ENCODE measurements at regions not wholly inside any gene's neighbourhood (a gene's known extent, or its start where the extent isn't known, plus 50 kb on each side); places are given as distances from the start of the nearest gene placed in this dataset.
"Not testable (repeated sequence)": the region's sequence is repeated elsewhere in the genome, so short reads cannot be mapped to it uniquely, and the experiment has no call there.

DNA sequence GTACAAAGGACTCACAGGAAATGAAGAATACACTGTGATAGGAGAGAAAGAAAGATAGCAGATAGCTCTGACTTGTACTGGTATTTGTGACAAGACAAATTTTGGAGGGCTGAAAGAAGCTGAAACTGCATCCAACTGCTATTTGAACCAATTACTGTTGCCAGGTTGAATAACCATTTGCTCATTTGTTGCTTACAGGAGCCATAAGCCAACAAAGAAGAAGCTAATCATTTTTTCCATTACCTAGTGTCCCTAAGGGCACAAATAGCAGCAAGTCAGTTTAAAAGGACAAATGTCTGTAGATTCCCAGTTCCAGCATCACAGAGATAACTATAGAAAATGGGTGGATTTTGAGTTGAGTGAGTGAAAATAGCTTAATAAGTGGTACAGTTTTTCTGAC lies 376.9 kb upstream of the ARPP21 start:
- Histone ChIP-seq H3K27me3 (no peaks in the 10 kb centered on the region), H3K36me3 (no peaks in the 10 kb centered on the region), H3K4me1 (no peaks in the 10 kb centered on the region), H3K9me3 (peaks cover 0 to 8% of the 10 kb centered on the region in 2 donors), H3K4me3 (no peak overlapping the region), H3K27ac (no peak overlapping the region)
- TF ChIP-seq, protein P1, sequence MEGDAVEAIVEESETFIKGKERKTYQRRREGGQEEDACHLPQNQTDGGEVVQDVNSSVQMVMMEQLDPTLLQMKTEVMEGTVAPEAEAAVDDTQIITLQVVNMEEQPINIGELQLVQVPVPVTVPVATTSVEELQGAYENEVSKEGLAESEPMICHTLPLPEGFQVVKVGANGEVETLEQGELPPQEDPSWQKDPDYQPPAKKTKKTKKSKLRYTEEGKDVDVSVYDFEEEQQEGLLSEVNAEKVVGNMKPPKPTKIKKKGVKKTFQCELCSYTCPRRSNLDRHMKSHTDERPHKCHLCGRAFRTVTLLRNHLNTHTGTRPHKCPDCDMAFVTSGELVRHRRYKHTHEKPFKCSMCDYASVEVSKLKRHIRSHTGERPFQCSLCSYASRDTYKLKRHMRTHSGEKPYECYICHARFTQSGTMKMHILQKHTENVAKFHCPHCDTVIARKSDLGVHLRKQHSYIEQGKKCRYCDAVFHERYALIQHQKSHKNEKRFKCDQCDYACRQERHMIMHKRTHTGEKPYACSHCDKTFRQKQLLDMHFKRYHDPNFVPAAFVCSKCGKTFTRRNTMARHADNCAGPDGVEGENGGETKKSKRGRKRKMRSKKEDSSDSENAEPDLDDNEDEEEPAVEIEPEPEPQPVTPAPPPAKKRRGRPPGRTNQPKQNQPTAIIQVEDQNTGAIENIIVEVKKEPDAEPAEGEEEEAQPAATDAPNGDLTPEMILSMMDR (IDR thresholded peaks at IDR 0.05) = no peak
- DNase-seq = no peak
- ATAC-seq = no peak
- intact Hi-C loops (cut with DNase I) = no loop called here

DNA sequence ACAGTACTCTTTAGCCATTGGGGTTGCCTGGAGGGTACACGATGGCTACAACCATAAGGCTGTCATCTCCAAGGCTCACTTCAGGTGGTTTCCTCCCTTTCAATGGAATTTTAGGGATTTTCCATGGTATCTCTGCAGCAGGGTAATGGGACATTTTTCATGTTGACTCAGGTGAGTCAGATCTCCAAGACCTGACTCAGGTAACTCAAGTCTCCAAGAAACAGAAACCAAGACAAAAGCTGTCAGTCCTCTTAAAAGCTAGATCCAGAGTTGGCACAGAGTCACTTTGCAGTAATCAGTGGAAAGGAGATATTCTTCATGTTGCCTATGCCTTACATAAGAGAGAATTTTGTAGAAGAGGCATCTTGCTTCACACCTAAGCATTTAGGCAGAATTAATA lies 375.8 kb upstream of the ARPP21 start:
- Histone ChIP-seq H3K9me3 (peaks cover 0 to 8% of the 10 kb centered on the region in 2 donors), H3K27me3 (no peaks in the 10 kb centered on the region), H3K4me3 (no peak overlapping the region), H3K27ac (no peak overlapping the region), H3K4me1 (no peaks in the 10 kb centered on the region), H3K36me3 (no peaks in the 10 kb centered on the region)
- DNase-seq = no peak
- TF ChIP-seq, protein P1 (IDR thresholded peaks at IDR 0.05) = no peak
- intact Hi-C loops (cut with DNase I) = no loop called here
- ATAC-seq = no peak

DNA sequence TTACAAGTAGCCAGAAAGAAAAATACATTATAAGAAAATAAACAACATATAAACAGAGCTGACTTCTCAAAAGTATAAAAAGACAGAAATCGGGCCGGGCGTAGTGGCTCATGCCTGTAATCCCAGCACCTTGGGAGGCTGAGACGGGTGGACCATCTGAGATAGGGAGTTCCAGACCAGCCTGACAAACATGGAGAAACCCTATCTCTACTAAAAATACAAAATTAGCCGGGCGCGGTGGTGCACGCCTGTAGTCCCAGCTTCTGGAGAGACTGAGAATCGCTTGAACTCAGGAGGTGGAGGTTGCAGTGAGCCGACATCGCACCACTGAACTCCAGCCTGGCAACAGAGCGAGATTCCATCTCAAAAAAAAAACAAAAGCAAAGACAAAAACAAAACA lies 373.3 kb upstream of the ARPP21 start:
- ATAC-seq, H3K4me1 ChIP-seq: not testable (repeated sequence)

DNA sequence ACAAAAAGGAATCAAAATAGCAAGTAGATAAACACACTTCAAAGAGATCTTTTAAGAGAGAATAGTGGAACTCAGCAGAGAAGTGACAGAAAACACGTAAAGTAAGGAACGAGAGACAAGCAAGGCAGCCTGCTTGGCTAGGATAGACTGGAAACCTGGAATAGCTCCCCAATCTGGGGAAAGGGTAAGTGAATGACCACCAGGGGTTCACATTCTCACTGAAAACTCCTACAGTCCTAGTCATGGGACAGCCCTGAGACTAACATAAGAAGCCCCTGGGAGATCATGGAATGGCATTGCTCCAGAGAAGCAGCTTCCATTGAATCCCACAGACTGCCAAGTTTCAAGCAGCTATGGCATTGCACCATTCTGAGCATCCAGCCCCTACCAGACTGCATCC lies 363.6 kb upstream of the ARPP21 start:
- ATAC-seq = no peak
- H3K4me1 ChIP-seq = no peaks in the 10 kb centered on the region
- TF ChIP-seq, protein P1 (IDR thresholded peaks at IDR 0.05) = no peak

More for the DNA sequence above, 373.3 kb upstream of the ARPP21 start:
- H3K4me3 ChIP-seq; H3K9me3 ChIP-seq; DNase-seq; H3K27ac ChIP-seq; intact Hi-C loops (cut with DNase I); H3K36me3 ChIP-seq; H3K27me3 ChIP-seq: not testable (repeated sequence)

DNA sequence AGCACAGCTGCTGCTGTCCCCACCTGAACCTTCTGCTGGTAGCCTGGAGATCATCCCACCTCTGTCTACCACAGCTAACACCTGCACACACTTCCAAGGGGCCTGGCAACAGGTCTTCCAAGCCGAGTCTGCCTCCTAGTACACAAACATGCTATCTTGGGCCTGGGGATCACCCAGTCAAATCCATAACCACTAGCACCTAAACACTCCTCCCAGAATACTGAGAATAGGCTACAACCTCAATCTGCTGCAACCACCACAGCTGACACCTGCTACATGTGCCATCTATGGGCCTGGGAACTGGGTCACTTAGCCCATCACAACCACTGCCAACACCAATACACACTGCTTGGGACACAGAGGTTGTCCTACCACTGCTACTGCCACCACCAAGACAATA lies 362.8 kb upstream of the ARPP21 start:
- H3K27ac ChIP-seq = no peak overlapping the region
- peaks cover 0 to 45% of the 10 kb centered on the region in 2 donors for H3K9me3 ChIP-seq
- H3K27me3 ChIP-seq = no peaks in the 10 kb centered on the region
- ATAC-seq = no peak
- no peaks in the 10 kb centered on the region for H3K36me3 ChIP-seq
- DNase-seq = no peak
- intact Hi-C loops (cut with DNase I) = no loop called here
- TF ChIP-seq, protein P1 (IDR thresholded peaks at IDR 0.05) = no peak
- H3K4me1 ChIP-seq = no peaks in the 10 kb centered on the region
- H3K4me3 ChIP-seq = no peak overlapping the region

More for the DNA sequence above, 363.6 kb upstream of the ARPP21 start:
- intact Hi-C loops (cut with DNase I) = no loop called here
- Histone ChIP-seq H3K36me3 (no peaks in the 10 kb centered on the region), H3K27me3 (no peaks in the 10 kb centered on the region), H3K27ac (no peak overlapping the region), H3K9me3 (peaks cover 0 to 44% of the 10 kb centered on the region in 2 donors), H3K4me3 (no peak overlapping the region)
- no peak for DNase-seq

DNA sequence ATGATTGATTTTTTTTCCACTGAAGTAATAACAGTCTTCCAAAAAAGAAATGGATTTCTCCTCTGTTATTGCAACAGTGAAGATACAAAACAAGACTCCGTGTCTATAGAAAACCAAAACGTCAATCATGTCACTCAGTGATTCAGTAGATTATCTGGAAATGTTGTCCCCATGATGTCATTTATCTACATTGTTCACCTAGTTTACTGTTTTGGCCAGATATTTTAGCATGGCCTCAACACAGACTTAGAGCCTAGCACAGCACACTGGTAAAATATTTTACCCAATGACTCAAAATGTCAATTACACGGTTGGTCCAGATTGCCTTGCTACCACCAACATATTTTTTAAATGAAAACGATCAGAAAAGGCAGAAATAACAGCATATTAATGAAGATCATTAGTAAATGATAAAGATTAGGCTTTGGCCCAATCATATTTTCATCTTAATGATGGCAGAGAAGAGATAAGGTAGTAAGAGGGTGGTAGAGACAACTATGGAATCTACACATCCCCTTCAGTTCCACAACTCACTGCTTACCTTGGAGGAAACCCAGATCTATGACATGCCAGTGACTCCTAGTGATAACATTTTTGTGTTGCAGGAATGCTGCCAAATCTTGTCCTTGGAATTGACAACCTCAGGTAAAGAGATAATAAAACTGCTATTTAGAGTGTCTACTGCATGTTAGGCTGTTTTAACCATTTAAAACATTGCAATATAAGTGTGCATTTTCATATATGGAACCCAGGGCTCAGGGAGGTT lies 347.7 kb upstream of the ARPP21 start:
- H3K4me1 ChIP-seq = no peaks in the 10 kb centered on the region
- intact Hi-C loops (cut with DNase I) = no loop called here
- no peak overlapping the region for H3K27ac ChIP-seq
- H3K27me3 ChIP-seq = no peaks in the 10 kb centered on the region
- no peak overlapping the region for H3K4me3 ChIP-seq
- H3K36me3 ChIP-seq = no peaks in the 10 kb centered on the region
- no peaks in the 10 kb centered on the region for H3K9me3 ChIP-seq
- no peak for DNase-seq
- TF ChIP-seq, protein P1 (IDR thresholded peaks at IDR 0.05) = no peak
- ATAC-seq = no peak

Data from left lung (tissue), 4 donors.